Neural cell (in vitro differentiated cells): ENCODE measurements at regions not wholly inside any gene's neighbourhood (a gene's known extent, or its start where the extent isn't known, plus 50 kb on each side); places are given as distances from the start of the nearest gene placed in this dataset.

Source experiments
- H2AFZ ChIP-seq: fragments of 200-600, 300-800 bp; sonication (generic), shearing (Covaris generic); 2 replicates; pipeline ENCODE4 v1.6.0; 2014; ENCODE audit warnings: low read depth, mild to moderate bottlenecking, antibody characterized with exemption, low read length, moderate library complexity
- H3F3A ChIP-seq: fragments of 200-600 bp; shearing (Covaris generic); 2 replicates; pipeline ENCODE4 v1.6.1; 2016; ENCODE audit warnings: mild to moderate bottlenecking, moderate library complexity, mixed read lengths, antibody characterized with exemption, low read length; ENCODE audit not compliant: insufficient read depth, poor library complexity, severe bottlenecking
- H3K27ac ChIP-seq: fragments of 200-600, 300-800 bp; sonication (generic), shearing (Covaris generic); 2 replicates; pipeline ENCODE4 v1.5.1; 2014; ENCODE audit warnings: mild to moderate bottlenecking, low read length, moderate library complexity
- H3K27me3 ChIP-seq: fragments of 300-800, 200-600 bp; sonication (generic), shearing (Covaris generic); 2 replicates; pipeline ENCODE4 v1.6.0; 2014; ENCODE audit warnings: mild to moderate bottlenecking, low read depth, low read length, moderate library complexity; ENCODE audit not compliant: insufficient read depth
- H3K36me3 ChIP-seq: fragments of 300-800, 200-600 bp; sonication (generic), shearing (Covaris generic); 2 replicates; pipeline ENCODE4 v1.5.1; 2014; ENCODE audit warnings: mild to moderate bottlenecking, antibody characterized with exemption, low read length, moderate library complexity; ENCODE audit not compliant: insufficient read depth
- H3K4me2 ChIP-seq: fragments of 300-800, 200-600 bp; sonication (generic), shearing (Covaris generic); 2 replicates; pipeline ENCODE4 v1.6.0; 2014; ENCODE audit warnings: mild to moderate bottlenecking, low read length
- H3K4me3 ChIP-seq: fragments of 300-800, 200-600 bp; sonication (generic), shearing (Covaris generic); 2 replicates; pipeline ENCODE4 v1.5.1; 2014; ENCODE audit warnings: mild to moderate bottlenecking, low read length, moderate library complexity
- H3K79me2 ChIP-seq: fragments of 200-600 bp; shearing (Covaris generic); replicated peaks from 2 replicates; pipeline ENCODE4 v1.6.0; 2014; ENCODE audit warnings: mild to moderate bottlenecking, low read length, moderate library complexity; ENCODE audit not compliant: insufficient read depth
- H3K9ac ChIP-seq: fragments of 300-800, 200-600 bp; sonication (generic), shearing (Covaris generic); 2 replicates; pipeline ENCODE4 v1.6.1; 2016; ENCODE audit warnings: mild to moderate bottlenecking, low read length, mixed read lengths
- H3K9me2 ChIP-seq: fragments of 200-600 bp; shearing (Covaris generic); 2 replicates; pipeline ENCODE4 v1.6.1; 2016; ENCODE audit warnings: mild to moderate bottlenecking, low read length, mixed read lengths; ENCODE audit not compliant: insufficient read depth
- H3K9me3 ChIP-seq: fragments of 200-600, 300-800 bp; sonication (generic), shearing (Covaris generic); 2 replicates; pipeline ENCODE4 v1.6.1; 2016; ENCODE audit warnings: mild to moderate bottlenecking, mixed run types, low read length, moderate library complexity, mixed read lengths
- H4K20me1 ChIP-seq: fragments of 200-600 bp; shearing (Covaris generic); 2 replicates; pipeline ENCODE4 v1.6.1; 2016; ENCODE audit warnings: mild to moderate bottlenecking, mixed run types; ENCODE audit not compliant: insufficient read depth
- CTCF ChIP-seq: fragments of 450-650 bp; IDR thresholded peaks from 2 replicates; pipeline ENCODE4 v1.5.1; 2014; ENCODE audit warnings: antibody characterized with exemption, mild to moderate bottlenecking, moderate library complexity; ENCODE audit not compliant: poor library complexity, severe bottlenecking
- EP300 ChIP-seq: fragments of 450-650 bp; conservative IDR thresholded peaks from 2 replicates; pipeline ENCODE4 v1.6.1; 2014; ENCODE audit warnings: antibody characterized with exemption, mild to moderate bottlenecking, moderate library complexity; ENCODE audit not compliant: poor library complexity, severe bottlenecking
- EZH2 ChIP-seq: fragments of 200-600, 300-800 bp; shearing (Covaris generic), sonication (generic); IDR thresholded peaks from 2 replicates; pipeline ENCODE4 v1.6.1; 2014; ENCODE audit warnings: antibody characterized with exemption, low read length, borderline replicate concordance, mild to moderate bottlenecking; ENCODE audit not compliant: insufficient read depth, poor library complexity, severe bottlenecking
- MXI1 ChIP-seq: fragments of 450-650 bp; conservative IDR thresholded peaks from 2 replicates; pipeline ENCODE4 v1.6.1; 2014; ENCODE audit warnings: antibody characterized with exemption, mild to moderate bottlenecking; ENCODE audit not compliant: poor library complexity, severe bottlenecking
- POLR2AphosphoS5 ChIP-seq: IDR thresholded peaks from 2 replicates; pipeline ENCODE4 v1.6.1; 2012
- RAD21 ChIP-seq: fragments of 450-650 bp; conservative IDR thresholded peaks from 2 replicates; pipeline ENCODE4 v1.6.1; 2014; ENCODE audit warnings: antibody characterized with exemption, mild to moderate bottlenecking, moderate library complexity
- REST ChIP-seq: IDR thresholded peaks from 2 replicates; pipeline ENCODE4 v1.6.1; 2012; ENCODE audit warnings: borderline replicate concordance
- SMC3 ChIP-seq: fragments of 450-650 bp; conservative IDR thresholded peaks from 2 replicates; pipeline ENCODE4 v1.6.1; 2014; ENCODE audit warnings: antibody characterized with exemption, mild to moderate bottlenecking, moderate library complexity; ENCODE audit not compliant: poor library complexity
- TAF1 ChIP-seq: IDR thresholded peaks from 2 replicates; pipeline ENCODE4 v1.6.1; 2012; ENCODE audit warnings: low read depth

DNA sequence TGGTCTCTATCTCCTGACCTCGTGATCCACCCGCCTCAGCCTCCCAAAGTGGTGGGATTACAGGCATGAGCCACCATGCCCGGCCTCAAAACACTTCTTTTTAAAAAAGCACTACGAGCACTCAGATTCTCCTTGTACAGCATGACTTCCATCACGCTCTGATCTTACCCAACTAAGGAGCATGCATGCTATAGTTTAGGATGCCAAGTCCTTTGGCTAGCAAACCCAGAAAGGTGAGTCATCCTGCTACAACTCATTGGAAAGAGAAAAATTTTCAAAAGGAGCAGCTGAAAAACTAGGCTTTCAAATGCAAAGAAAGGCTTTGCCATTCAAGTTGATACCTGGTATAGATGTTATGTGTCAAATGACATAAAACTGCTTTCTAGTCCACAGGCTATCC lies 70.3 kb upstream of the PRICKLE2 start:
- H3K27ac ChIP-seq, result no peak overlapping the region
- H4K20me1 ChIP-seq, result no peaks in the 10 kb centered on the region
- no peak overlapping the region for H2AFZ ChIP-seq
- H3K27me3 ChIP-seq, result no peaks in the 10 kb centered on the region
- H3K79me2 ChIP-seq, result no peaks in the 10 kb centered on the region
- H3K9me3 ChIP-seq, result peaks cover 7% of the 10 kb centered on the region
- H3K9ac ChIP-seq, result no peak overlapping the region
- H3K36me3 ChIP-seq, result no peaks in the 10 kb centered on the region
- no peak overlapping the region for H3K4me2 ChIP-seq
- no peaks in the 10 kb centered on the region for H3K9me2 ChIP-seq
- TF ChIP-seq TAF1 (no peak), REST (no peak), POLR2AphosphoS5 (no peak), MXI1 (no peak), SMC3 (no peak), RAD21 (no peak), EP300 (no peak), EZH2 (no peak), CTCF (no peak)
- no peaks in the 10 kb centered on the region for H3F3A ChIP-seq
- H3K4me3 ChIP-seq, result no peak overlapping the region

- Histone ChIP-seq H3F3A (no peaks in the 10 kb centered on the region), H3K9me3 (peaks cover 7% of the 10 kb centered on the region), H3K4me2 (no peak overlapping the region), H3K79me2 (no peaks in the 10 kb centered on the region), H3K27ac (no peak overlapping the region), H3K9ac (no peak overlapping the region), H2AFZ (no peak overlapping the region), H3K27me3 (no peaks in the 10 kb centered on the region), H4K20me1 (no peaks in the 10 kb centered on the region), H3K4me3 (no peak overlapping the region), H3K36me3 (no peaks in the 10 kb centered on the region), H3K9me2 (no peaks in the 10 kb centered on the region)
- TF ChIP-seq EZH2, result no peak
- TF ChIP-seq CTCF, result no peak
- no peak for TF ChIP-seq MXI1
- no peak for TF ChIP-seq SMC3
- no peak for TF ChIP-seq REST
- no peak for TF ChIP-seq POLR2AphosphoS5
- TF ChIP-seq EP300, result no peak
- no peak for TF ChIP-seq RAD21
- TF ChIP-seq TAF1, result no peak
These were observed 69.5 kb upstream of the PRICKLE2 start for GRCh38 chr3:64294771-64295170.
